ENCODE measurements at regions not wholly inside any gene's neighbourhood (a gene's known extent, or its start where the extent isn't known, plus 50 kb on each side); places are given as distances from the start of the nearest gene placed in this dataset.

DNA sequence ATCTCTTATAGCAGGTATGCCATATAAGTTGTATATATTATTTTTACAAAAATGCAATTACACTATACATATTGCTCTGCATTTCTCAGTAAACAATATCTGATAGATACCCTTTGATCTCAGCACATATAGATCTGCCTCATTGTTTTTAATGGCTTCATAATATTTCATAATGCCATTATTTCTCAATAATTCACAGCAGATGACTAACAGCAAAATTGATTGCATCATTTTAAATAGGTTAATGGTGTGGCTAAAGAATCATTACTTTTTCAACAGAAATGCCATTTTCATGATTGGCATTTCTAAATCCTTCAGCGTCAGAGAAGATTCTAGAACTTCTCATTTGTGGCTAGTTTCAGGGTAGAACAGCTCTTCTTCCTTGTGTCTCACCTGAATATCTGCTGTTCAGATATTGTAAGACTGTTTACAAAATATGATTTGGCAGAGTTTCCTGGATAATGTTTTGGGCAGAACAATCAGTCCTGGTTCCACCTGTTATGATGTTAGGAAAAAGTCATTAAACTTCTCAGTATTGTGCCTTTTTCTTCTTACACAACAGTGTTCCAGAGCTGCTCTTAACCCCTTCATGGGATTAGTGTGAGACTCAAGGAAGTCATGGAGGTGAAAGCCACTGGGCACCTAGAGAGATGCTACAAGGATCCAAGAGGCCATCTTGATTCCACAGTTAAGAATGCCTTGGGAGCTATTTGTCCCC is 397.6 kb upstream of the THBS1 start:
- DNase-seq (ENCODE audit: low read depth): no peak

DNA sequence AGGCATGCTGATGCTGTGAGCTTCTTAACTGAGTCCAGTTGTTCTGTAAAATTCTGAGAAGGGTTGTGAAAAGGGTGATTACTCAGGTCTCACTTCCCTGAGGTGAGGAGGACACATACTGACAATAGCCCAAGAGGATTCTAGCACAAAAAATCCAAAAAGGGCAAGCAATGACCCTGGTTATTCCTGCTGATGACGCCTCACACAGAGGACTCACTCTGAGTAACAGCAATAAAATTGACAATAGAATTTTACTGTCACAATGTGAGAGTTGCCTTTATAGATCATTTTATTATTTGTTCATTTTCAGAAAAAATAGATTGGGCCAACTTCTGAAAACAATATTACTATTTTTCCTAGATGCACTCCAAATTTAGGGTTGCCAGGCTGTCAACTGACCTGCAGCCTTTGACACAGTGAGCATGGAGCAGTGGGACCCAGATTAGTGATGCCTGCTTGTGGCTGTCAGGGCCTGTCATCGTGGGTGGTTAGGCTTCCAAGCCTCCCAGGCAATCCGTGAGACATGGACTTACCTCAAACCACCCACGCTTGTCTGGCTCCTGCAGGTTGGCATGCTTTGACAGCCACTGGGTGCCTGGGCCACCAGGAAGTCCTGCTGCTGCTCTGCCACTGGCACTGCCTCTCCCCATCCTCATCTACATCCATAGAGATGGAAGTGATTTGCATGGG is 396.0 kb upstream of the THBS1 start:
- DNase-seq (ENCODE audit: low read depth): no peak

DNA sequence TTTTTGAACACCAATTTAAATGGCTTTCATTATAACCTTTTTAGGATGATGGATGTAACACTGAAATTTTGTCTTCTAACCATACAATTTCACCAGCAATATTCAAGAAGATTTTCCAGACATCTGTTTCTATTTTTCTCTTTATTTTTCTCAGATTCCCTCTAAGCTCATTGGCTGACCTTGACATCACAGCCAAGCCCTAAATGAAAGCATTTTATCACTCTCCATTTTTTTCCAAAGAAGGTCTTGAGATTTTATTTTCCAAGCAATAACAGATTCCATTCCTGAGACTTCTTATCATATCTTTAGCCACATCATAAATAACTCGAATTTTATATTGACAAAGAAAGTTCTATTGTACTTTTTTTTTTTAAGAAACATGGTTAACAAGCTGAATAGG is 392.6 kb upstream of the THBS1 start:
- DNase-seq (ENCODE audit: low read depth): no peak

DNA sequence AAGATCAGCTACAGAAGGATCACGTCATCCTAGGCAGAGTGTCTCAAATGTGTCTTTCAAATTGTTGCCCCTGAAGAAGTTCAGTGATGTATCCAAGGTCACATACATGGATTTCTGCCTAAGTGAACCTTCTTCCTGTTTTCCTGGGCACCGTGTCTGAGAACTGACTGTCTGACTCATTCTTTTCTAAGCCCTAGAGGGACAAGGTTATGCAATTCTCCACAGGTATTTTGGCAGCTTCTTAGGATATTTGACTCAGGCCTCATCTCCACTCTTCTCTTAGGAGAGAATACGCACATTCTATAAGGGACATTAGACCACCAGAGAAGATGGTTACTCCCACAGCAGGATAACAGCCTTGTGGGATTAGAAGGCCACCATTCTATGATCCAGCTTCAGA is 391.9 kb upstream of the THBS1 start:
- DNase-seq (ENCODE audit: low read depth): no peak

DNA sequence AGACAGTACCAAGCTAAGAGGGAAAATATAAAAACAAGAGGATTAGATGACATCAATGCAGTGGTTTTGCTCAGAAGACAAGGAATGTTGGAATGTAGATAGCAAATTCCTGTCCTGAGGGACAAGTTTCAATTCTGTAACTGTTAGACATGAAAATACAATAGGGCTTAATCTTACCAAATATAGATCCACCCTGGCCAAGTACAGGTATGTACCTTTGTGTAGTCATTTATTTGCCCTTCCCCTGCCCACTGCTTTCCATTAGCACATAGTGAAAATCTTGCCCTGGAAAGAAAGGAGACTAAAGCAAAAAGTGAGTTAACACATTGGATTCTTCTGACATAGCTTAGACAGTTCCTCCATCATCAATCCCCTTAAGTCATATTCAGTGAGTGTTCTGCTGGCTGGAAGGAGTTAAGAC is 389.0 kb upstream of the THBS1 start:
- no peak for DNase-seq (ENCODE audit: low read depth)

DNA sequence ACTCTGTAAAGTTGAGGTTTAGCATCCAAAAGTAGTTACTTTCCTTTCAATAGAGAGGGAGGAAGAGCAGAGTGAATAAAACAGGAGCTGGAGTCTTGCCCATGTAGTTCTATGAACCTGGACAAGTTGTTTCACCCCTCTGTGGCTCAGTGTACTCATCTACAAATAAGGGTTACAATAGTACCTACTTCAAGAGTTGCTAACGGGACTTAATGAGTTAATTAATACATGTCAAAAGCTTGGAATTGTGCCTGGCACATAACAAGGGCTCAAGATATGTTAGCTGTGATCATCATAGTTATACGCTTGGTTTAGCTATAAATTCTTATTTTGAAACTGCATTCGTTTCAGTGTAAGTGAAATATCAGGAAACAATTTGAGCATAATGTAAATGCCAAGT is 388.5 kb upstream of the THBS1 start:
- no peak for DNase-seq (ENCODE audit: low read depth)

DNA sequence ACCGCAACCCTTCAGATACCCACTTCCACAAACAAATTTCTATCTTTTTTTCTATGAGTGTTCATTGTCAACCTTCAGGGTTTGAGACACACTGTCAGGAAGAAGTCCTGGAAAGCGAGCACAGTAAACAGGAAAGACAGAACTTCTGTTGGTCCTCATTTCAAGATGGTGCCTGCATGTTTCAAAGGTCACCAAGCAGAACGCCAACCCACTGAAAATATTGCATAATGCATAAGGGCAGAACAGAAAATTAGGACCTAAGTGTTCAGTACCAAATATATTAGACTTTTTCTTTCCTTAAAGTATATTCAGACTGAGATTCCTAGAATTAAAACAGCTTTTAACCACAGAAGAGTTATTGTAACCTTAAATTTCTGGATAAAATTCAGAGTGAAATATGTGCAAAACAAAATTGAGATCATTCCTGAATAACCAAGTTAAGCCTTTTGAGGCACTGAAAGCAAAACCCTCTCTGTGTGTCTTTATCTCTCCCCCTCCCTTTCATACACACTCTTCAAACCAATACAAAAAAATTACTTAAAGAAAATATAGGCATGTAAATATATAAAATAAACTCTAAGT is 387.8 kb upstream of the THBS1 start:
- no peak for DNase-seq (ENCODE audit: low read depth)

DNA sequence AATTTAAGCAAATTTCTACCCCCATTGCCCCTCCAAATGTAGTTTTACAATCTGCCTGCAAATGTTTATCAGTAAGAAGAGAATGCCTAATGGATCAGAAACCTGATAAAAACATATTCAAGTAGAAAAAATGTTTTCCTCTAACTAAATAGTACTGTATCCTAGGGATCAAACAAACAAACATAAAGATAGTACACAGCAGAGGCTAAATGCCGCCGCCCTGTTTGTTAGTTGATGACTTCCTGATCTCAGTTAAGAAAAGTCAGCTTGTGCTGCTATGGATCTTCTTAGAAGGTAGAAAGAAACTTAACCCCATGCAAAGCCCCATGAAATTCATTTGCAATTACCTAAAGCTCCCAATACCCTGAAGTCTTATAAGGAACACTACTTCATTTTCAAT is 387.3 kb upstream of the THBS1 start:
- no peak for DNase-seq (ENCODE audit: low read depth)

DNA sequence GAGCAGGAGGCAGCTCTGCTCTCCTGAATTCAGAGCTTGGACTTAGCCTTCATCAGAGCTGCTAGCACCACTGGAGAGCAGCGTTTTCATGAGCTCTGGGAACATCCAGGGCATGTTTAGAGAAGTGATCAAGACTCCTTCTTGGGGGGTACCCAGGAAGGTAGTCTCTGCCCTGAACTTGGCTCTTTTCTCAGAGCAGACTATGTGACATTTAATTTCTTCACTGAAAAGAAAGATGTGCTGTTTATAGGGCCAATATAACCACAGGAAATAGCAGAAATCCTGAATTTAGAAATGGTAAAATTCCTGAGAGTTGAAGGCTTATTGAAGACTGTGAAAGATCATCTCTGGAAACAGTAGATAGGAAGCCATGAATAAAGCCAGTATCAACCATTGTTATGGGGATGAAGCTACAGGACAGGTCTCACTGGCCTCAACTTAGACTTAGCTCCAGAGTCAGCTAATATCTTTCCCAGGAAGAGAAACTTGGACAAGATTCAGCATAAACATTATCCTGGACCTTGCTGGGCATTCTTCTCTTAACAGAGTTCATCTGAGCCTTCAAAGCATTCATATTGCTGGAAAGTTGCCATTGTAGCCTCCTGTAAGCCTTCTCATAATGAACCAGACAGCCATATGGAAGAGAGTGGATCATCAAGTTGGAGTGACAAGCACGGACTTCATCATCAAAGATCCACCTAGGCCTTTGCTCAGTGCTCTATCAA is 386.6 kb upstream of the THBS1 start:
- no peak for DNase-seq (ENCODE audit: low read depth)

DNA sequence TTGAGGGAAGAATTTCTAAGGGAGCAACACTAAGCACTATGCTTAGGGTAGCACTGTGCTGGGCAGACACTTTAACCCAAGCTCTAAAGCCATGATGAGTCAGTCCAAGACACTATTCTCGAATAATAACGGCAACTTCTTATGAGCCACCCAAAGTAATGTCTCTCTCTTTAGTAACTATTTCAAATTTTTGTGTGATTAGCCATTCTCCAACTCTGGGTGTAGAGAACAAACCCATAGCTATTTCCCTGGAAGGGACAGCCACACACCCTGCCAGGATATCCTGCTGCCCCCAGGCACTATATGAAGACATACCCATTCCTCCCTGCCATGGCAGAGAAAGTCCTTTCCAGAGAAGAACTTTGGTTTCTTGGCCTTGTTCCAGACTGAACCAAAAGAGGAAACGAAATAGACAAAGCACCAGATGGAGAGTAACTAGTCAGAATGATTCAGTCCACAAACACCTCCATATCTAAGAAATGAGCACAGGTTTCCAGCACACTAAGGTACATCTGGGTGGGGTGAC is 384.9 kb upstream of the THBS1 start:
- DNase-seq (ENCODE audit: low read depth): no peak

DNA sequence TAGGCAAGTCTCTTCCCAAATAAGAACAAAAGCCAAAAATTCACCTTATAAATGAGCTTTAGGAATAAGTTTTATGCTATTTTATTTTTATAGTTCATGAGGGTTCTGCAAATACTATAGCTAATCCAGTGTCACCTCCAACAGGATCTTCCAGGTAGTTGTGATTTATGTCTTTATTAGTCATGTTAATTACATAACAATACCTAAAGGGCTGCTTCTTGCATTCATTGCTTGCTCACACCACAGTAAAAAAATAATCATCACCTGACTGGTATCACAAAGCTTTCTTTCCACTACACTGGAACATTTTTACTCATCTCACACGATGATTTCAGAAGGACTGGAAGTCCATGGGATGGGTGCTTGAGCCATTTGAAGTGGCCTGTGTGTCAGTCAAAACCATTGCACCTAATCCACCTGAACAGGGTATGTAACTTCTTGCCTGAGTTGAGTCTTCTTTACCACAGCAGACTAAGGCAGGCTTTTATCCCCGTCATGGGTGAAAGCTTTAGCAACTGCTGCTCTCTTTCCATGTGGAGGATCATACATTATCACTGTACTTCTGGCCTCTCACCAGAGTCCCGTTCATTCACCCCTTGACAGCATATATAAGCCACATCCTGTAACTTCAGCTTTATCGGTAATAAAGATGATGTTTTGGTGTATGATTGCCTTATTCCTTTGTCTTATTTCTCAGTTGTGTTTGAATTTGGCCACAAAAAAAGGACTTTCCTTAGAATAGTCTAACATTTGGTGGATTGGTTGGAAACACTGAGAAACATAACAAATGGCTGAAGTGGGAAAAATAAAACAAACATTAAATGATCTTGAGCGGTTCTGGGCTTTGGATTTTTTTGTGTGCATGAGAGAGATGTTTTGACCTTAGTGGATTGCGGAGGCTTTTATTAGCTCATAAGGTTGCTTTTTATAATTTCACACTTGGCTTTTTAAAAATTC is 382.6 kb upstream of the THBS1 start:
- no peak for DNase-seq (ENCODE audit: low read depth)

DNA sequence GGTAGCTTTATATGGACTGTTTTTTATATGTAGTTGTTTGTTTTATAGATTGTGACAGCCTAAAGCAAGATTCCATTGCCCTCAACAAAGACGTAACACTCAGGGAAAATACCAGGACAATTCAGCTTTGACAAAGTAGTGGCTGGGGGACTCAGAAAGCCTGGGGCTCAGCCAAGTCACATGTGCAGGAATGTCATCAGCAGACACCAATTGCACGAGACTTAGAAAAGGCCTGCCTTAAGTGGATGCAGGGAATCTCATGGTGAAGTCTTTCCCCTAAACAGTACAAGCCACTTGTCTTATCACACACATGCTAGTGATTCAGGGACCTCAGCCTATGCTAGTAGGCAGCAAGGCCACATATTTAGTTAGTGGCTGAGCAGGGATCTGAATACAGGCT is 381.8 kb upstream of the THBS1 start:
- DNase-seq (ENCODE audit: low read depth): no peak

DNA sequence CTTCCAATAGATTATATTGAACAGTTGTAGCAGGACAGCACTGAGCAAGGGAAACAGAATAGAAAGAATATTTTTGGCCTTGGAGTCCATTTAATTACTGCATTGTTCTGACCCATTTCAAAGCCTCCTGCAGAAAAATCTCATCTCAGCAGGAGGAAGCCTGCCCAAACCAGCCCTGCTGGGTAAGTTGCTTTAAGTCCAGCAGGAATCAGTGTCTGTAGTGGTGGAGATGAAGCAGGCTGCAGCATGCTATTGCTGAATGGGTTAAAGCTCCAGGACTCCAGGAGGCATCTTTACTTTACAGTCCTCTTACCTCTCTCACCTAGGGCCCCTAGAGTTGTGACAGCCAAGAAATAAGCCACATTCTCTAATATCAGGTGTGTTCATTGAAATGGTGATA is 380.3 kb upstream of the THBS1 start:
- no peak for DNase-seq (ENCODE audit: low read depth)

DNA sequence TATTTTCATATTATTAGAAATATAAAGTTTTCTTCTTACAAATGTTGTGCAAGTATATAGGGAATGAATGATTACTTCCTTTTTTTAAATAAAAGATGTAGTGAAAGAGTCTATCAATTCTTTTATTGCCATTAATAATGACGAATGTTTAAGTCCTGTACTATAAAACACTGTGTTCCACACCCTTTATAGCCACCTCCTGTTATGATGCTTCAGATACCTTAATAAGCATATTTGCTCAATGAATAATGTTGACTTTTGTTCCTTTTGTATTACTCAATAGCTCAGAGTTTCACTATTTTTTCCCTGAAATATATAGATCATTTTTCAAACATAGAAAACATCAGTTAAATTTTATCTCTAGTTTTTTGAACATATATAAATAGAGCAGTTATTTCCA is 378.2 kb upstream of the THBS1 start:
- no peak for DNase-seq (ENCODE audit: low read depth)

DNA sequence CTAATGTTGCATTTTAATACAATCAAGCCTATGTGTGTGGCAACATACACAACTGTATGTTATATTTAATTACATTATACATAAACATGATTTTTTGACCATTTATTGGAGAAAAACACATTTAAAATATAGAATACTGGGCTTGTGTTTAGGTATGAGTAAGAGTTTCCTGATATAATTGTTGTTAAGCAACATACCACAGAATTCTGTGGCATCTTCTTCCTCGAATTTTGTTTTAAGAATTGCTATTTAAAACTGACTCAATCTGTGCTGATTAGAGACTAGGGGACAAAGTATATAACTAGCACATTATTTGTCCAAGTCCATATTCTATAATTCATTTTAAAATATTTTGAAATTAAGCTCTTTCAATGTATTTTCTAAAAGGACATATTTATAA is 376.8 kb upstream of the THBS1 start:
- DNase-seq (ENCODE audit: low read depth): no peak

DNA sequence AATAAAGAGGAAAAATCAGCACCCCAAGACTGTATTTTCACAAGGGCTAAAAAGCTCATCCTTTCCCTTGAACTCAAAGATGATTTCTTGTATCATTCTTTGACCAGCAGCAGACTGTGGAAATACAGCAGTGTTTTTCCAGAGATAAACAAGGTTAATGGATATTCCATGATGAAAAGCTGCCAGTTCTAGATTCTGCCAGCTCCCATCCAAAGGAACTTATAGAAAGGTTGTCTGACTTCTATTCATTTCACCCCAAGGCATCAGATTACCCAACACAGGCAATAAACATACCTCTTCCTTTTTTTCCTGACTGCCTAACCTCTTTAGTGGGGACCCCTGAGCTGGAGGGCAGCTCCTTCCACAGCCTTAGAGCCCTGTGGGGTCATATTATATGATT is 375.8 kb upstream of the THBS1 start:
- no peak for DNase-seq (ENCODE audit: low read depth)

DNA sequence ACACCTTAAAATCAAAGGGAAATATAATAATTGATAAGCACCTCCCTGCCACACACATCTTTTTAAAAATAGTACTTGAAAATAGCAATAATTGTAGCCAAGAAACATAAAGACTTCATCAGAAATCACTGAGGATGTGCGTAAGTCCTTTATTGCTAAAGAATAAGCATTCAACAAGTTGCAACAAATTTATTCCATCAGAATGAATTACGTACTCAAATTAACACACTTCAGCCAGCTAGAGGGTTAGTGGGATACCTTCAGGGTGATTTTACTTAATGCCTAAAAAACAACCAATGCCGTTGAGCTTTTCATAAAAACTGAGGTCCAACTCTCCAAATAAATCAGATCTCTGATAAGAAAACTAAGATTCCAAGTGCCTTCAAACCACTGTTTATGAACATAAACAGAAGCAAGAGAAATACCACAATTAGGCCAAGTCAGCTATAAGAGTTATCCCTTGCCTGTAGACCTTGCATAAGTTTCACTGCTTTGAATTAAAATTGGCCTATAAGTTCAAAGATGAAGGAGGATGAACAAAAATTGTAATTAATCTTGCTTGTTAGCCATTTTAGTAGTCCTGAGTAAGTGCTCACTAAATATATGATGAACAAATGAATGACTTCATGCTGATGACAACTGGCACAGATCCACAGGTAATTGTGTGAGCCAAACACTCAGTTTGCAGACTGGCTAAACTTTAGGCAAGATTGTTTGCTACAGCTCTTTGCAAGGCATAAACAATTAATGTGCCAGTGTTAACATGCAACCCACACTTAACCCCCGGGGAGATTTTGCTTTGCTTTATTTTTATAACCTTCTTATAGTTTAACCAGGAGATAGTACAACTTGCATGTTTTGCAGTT is 375.1 kb upstream of the THBS1 start:
- no peak for DNase-seq (ENCODE audit: low read depth)

DNA sequence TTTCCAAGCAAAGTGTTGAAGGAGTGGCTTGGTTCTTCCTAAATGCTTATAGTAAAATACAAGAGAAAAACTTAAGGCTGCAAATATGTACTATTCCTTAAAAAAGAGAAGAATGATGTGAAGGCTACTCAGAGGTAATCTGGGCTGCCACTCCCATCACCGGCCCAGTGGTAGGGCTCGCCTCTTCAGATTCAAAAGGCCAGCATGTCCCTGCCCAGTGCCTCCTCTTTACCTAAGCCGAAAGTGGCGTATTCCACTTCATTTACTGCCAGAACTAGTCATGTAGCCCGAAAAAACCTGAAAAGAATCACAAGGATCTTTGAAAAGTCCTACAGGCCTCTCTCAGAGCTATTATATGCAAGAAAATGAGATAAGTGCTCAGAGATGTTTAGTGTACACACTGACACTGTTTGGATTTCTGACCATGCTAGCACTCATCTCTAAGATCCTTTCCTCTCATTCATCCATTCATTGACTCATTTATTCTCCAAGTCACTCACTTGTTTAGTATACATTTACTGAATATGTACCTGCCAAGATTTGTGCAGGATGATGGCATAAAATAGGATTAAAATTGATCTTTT is 373.3 kb upstream of the THBS1 start:
- no peak for DNase-seq (ENCODE audit: low read depth)

DNA sequence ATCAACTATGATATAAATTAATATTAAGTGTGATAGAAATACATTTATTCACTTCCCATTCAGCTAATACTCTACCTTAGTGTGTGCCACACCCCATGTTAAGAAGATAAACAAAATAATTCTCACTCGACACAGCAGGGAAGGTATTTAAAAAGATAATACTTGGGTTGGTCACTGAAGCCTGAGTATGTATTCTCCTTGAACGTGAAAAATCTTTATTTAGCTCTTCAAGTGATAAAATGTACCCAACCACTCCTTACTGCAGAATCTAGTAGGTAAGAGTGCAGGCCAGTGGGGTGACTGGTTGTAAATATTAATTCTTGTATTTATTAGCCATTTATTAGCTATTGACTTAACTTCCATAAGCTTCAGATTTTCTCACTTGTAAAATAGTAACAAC is 372.7 kb upstream of the THBS1 start:
- no peak for DNase-seq (ENCODE audit: low read depth)

DNA sequence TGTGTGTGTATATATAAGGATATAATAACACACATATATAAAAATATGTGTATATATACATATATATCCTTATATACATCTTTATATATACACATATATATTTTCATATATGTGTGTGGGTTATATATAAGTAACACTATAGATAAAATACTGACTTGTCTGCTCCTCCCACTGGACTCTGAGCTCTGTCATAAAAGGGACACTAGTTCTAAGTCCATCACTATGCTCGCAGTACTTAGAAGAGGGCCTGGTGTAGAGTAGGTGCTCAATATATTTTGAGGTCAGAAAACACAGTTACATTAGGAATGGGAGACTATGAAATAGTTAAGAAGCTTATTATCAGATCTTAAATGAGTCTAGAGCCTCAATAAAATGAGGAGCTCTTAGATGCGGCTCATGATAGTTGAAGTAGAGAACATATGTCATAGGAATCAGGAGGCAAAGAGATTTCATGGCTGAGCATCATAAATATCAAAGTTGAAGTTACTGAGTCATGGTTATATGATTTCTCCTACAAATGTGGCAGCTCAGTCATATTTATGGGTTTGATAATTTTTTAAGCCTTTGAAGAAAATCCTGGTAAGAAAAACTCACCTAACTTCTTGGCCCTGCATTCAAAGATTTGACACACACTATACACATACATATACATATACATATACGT is 371.2 kb upstream of the THBS1 start:
- no peak for DNase-seq (ENCODE audit: low read depth)
